Natural killer cell (primary cell): ENCODE measurements at regions not wholly inside any gene's neighbourhood (a gene's known extent, or its start where the extent isn't known, plus 50 kb on each side); places are given as distances from the start of the nearest gene placed in this dataset.

Source experiments
- ATAC-seq, 3 donors: fragments of 150-1000 bp in 2 of 3; fragments of 200-7000 bp in 1 of 3; cut with Tn5 transposase; 1 replicate in 1 of 3; 2 replicates in 2 of 3; pipeline ENCODE4 v1.10.0; 2021; ENCODE audit warnings: mild to moderate bottlenecking in 2 of 3, moderate library complexity in 2 of 3
- DNase-seq, 2 donors: peaks; one replicate each; pipeline versions ENCODE4 v3.0.0 to v3.0.0-alpha.2; 2013 to 2021; ENCODE audit warnings: mixed read lengths in 1 of 2
- H3K27ac ChIP-seq: one replicate; pipeline ENCODE4 v1.5.1; 2013; ENCODE audit warnings: mild to moderate bottlenecking, low read length
- H3K27me3 ChIP-seq: one replicate; pipeline ENCODE4 v1.6.1; 2013; ENCODE audit warnings: low read length; ENCODE audit not compliant: control insufficient read depth, insufficient read depth
- H3K36me3 ChIP-seq: one replicate; pipeline ENCODE4 v1.6.1; 2013; ENCODE audit warnings: low read length; ENCODE audit not compliant: control insufficient read depth, insufficient read depth
- H3K4me1 ChIP-seq: one replicate; pipeline ENCODE4 v1.6.1; 2013; ENCODE audit warnings: low read length; ENCODE audit not compliant: control insufficient read depth, insufficient read depth
- H3K4me3 ChIP-seq: one replicate; pipeline ENCODE4 v1.5.1; 2013; ENCODE audit warnings: low read length
- H3K9me3 ChIP-seq: one replicate; pipeline ENCODE4 v1.6.1; 2013; ENCODE audit warnings: low read length; ENCODE audit not compliant: control insufficient read depth, insufficient read depth
- H3K27ac Mint-ChIP-seq, 2 donors: one replicate each; pipeline ENCODE4 v1.8.0; 2022; ENCODE audit warnings: mild to moderate bottlenecking in 2 of 2, mixed read lengths in 2 of 2, moderate library complexity in 1 of 2
- H3K27me3 Mint-ChIP-seq, 2 donors: one replicate each; pipeline ENCODE4 v1.8.0; 2022; ENCODE audit warnings: low read depth in 2 of 2, mixed read lengths in 2 of 2
- H3K36me3 Mint-ChIP-seq: one replicate; pipeline ENCODE4 v1.8.0; 2022; ENCODE audit warnings: mixed read lengths
- H3K4me1 Mint-ChIP-seq, 2 donors: one replicate each; pipeline ENCODE4 v1.8.0; 2022; ENCODE audit warnings: mixed read lengths in 2 of 2
- H3K4me3 Mint-ChIP-seq: one replicate; pipeline ENCODE4 v1.8.0; 2022; ENCODE audit warnings: mild to moderate bottlenecking, moderate library complexity, mixed read lengths
- H3K9me3 Mint-ChIP-seq, 2 donors: one replicate each; pipeline ENCODE4 v1.8.0; 2022; ENCODE audit warnings: mixed read lengths in 2 of 2
- WGBS: methylation state at CpG from one replicate; pipeline ENCODE4 v1.1.7; 2013; ENCODE audit warnings: missing lambda C conversion rate; ENCODE audit not compliant: insufficient coverage; 5-methylcytosine and 5-hydroxymethylcytosine counted together
- intact Hi-C: fragments of 100-400 bp; cut with micrococcal nuclease; formaldehyde crosslinking; loops from one replicate; pipeline ENCODE4 v1.14.2; 2022
- TF ChIP-seq, protein P1 (sequence below): fragments of 200-600 bp; IDR thresholded peaks from one replicate; pipeline ENCODE4 v1.8.0; 2022; ENCODE audit warnings: antibody characterized with exemption

DNA sequence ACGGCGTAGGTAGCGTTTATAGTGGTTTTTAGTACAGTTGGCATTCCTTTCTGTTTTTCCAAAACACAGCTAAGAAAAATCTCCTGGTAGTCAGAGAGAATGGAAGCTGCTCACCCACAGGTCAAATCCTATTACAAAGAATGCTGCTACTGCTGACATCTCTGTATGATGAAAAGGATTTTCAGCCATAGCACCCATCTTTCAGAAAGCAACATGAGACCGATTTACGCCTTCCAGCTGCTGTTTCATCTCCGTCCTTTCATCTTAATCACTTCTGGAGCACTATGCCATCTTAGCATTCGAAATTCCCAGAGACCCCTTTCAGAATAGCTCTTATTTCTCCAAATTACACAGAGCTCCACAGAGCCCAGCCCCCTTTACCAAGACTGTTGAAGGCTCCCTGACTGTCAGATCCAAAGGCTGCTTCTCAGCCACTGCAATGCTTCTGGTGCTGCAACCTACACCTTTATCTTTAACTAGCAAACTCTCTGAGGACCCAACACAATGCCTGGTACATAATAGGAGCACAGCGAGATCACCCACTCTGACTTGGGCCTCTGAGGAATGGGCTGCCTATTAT lies 211.8 kb downstream of the NEDD1 start:
- no peak for ATAC-seq
- H3K36me3 ChIP-seq: no peaks in the 10 kb centered on the region
- H3K4me3 ChIP-seq: no peak overlapping the region
- intact Hi-C loops: no loop called here
- DNase-seq: no peak
- H3K4me1 ChIP-seq: no peaks in the 10 kb centered on the region
- no peaks in the 10 kb centered on the region for H3K9me3 ChIP-seq
- no peak overlapping the region for H3K27ac ChIP-seq
- no peaks in the 10 kb centered on the region for H3K27me3 ChIP-seq
- Mint-ChIP-seq H3K27ac (no peak overlapping the region), H3K4me3 (no peak overlapping the region), H3K36me3 (no peaks in the 10 kb centered on the region), H3K27me3 (no peaks in the 10 kb centered on the region), H3K9me3 (peaks cover 0 to 5% of the 10 kb centered on the region in 2 donors), H3K4me1 (no peaks in the 10 kb centered on the region)
- WGBS: 82% methylated on average over 5 of the region's 8 CpGs
- TF ChIP-seq, protein P1, sequence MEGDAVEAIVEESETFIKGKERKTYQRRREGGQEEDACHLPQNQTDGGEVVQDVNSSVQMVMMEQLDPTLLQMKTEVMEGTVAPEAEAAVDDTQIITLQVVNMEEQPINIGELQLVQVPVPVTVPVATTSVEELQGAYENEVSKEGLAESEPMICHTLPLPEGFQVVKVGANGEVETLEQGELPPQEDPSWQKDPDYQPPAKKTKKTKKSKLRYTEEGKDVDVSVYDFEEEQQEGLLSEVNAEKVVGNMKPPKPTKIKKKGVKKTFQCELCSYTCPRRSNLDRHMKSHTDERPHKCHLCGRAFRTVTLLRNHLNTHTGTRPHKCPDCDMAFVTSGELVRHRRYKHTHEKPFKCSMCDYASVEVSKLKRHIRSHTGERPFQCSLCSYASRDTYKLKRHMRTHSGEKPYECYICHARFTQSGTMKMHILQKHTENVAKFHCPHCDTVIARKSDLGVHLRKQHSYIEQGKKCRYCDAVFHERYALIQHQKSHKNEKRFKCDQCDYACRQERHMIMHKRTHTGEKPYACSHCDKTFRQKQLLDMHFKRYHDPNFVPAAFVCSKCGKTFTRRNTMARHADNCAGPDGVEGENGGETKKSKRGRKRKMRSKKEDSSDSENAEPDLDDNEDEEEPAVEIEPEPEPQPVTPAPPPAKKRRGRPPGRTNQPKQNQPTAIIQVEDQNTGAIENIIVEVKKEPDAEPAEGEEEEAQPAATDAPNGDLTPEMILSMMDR: no peak

DNA sequence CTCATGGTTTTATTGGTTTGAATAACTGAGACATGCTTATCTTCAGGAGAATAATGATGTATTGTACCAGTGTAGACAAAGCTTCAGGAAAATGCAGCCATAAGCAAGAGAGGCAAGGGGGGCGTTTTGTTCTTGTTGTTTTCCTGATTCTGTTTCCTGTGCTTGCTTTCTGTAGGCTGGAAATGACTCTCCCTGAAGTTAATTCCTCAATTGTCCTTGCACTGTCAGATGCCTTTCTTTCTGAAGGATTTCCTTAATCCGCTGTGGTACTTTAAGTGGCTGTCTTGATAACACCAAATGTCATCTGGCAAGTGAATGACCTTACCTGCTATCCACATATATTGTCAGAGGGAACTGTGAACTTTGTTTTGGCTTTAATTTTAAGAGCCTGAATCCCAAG lies 220.0 kb downstream of the NEDD1 start:
- no peaks in the 10 kb centered on the region for H3K36me3 Mint-ChIP-seq
- no peak for ATAC-seq
- WGBS: 63% methylated on average over 2 of the region's 2 CpGs

DNA sequence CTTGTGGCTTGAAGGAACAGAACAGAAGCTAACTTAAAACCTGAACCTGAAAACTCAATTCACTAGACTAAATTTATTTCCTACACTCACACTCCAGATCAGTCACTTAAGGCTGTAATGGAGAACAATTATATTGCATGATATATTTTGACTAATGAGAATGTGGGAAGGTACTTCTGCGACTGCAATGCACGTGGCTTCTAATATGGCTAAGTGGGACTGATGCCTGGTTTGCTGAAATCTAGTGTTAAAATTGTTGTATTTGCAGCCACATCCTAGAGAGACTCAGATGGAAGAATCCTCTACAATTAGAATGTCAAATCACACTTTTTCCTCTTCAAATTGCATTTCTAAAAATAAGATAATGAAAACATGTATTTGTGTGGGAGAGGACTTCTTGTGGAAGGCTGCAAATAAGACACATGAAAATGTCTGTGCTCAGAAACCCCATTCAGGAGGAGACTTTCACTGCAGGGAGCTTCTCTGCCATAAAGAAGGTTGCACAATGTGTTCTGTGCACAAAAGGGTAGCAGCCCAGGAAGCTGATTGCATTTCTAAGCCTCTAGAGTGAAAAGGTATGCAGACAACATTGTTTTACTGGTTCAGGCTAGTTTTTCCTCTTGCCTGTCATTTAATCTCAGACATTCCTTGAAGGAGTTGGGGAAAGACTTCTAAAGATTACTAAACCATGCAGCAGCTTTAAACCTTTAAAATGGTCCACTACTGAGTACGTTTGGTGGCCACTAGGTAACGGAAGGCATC lies 224.3 kb downstream of the NEDD1 start:
- H3K4me3 ChIP-seq: no peak overlapping the region
- H3K27me3 ChIP-seq: no peaks in the 10 kb centered on the region
- H3K4me1 Mint-ChIP-seq: no peaks in the 10 kb centered on the region
- TF ChIP-seq, protein P1: no peak
- ATAC-seq (no peak), DNase-seq (no peak)
- H3K36me3 ChIP-seq: no peaks in the 10 kb centered on the region
- H3K27me3 Mint-ChIP-seq: peaks cover 0 to 2% of the 10 kb centered on the region in 2 donors
- no peaks in the 10 kb centered on the region for H3K36me3 Mint-ChIP-seq
- no peak overlapping the region for H3K27ac ChIP-seq
- no peaks in the 10 kb centered on the region for H3K9me3 ChIP-seq
- 73% methylated on average over 4 of the region's 4 CpGs for WGBS
- H3K4me3 Mint-ChIP-seq: no peak overlapping the region
- intact Hi-C loops: no loop called here
- no peaks in the 10 kb centered on the region for H3K4me1 ChIP-seq
- H3K27ac Mint-ChIP-seq: no peak overlapping the region
- H3K9me3 Mint-ChIP-seq: peaks cover 0 to 4% of the 10 kb centered on the region in 2 donors

More for the DNA sequence above, 220.0 kb downstream of the NEDD1 start:
- Histone ChIP-seq H3K36me3 (no peaks in the 10 kb centered on the region), H3K27me3 (no peaks in the 10 kb centered on the region), H3K27ac (no peak overlapping the region), H3K9me3 (no peaks in the 10 kb centered on the region), H3K4me1 (no peaks in the 10 kb centered on the region), H3K4me3 (no peak overlapping the region)
- intact Hi-C loops: no loop called here
- no peaks in the 10 kb centered on the region for H3K4me1 Mint-ChIP-seq
- H3K27ac Mint-ChIP-seq: no peak overlapping the region
- no peak for DNase-seq
- H3K9me3 Mint-ChIP-seq: peaks cover 0 to 2% of the 10 kb centered on the region in 2 donors
- peaks cover 0 to 2% of the 10 kb centered on the region in 2 donors for H3K27me3 Mint-ChIP-seq
- H3K4me3 Mint-ChIP-seq: no peak overlapping the region
- TF ChIP-seq, protein P1: no peak
